ENCODE measurements at regions not wholly inside any gene's neighbourhood (a gene's known extent, or its start where the extent isn't known, plus 50 kb on each side); places are given as distances from the start of the nearest gene placed in this dataset.

DNA sequence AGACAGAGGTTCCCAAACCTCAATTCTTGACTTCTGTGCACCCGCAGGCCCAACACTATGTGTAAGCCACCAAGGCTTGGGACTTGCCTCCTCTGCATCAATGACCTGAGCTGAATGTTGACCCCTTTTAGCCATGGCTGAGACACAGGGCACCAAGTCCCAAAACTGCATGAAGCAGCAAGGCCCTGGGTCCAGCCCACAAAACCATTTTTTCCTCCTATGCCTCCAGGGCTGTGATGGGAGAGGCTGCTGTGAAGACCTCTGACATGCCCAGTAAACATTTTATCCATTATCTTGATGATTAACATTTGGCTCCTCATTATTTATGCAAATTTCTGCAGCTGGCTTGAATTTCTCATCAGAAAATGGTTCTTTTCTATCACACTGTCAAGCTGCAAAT, 85.4 kb downstream of the ITM2A start:
- TF ChIP-seq, protein P1, sequence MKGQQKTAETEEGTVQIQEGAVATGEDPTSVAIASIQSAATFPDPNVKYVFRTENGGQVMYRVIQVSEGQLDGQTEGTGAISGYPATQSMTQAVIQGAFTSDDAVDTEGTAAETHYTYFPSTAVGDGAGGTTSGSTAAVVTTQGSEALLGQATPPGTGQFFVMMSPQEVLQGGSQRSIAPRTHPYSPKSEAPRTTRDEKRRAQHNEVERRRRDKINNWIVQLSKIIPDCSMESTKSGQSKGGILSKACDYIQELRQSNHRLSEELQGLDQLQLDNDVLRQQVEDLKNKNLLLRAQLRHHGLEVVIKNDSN (IDR thresholded peaks at IDR 0.05) = no peak
- TF ChIP-seq TCF12 (IDR thresholded peaks at IDR 0.05; ENCODE audit: low read depth) (no peak), TEAD4 (IDR thresholded peaks at IDR 0.05) (no peak), RAD21 (IDR thresholded peaks at IDR 0.05; ENCODE audit: low read depth) (no peak), EGR1 (IDR thresholded peaks at IDR 0.05) (no peak), FOXM1 (IDR thresholded peaks at IDR 0.05; ENCODE audit: borderline replicate concordance, low read depth) (no peak), YY1 (IDR thresholded peaks at IDR 0.05; ENCODE audit: low read depth) (no peak), EP300 (IDR thresholded peaks at IDR 0.05; ENCODE audit: borderline replicate concordance) (no peak), CEBPB (IDR thresholded peaks at IDR 0.05) (no peak), NFIC (IDR thresholded peaks at IDR 0.05) (no peak), CREB1 (IDR thresholded peaks at IDR 0.05; ENCODE audit: low read depth) (no peak), TAF1 (IDR thresholded peaks at IDR 0.05; ENCODE audit: low read depth) (no peak), ZBTB7A (IDR thresholded peaks at IDR 0.05; ENCODE audit: low read depth) (no peak)
- TF ChIP-seq, protein P2, sequence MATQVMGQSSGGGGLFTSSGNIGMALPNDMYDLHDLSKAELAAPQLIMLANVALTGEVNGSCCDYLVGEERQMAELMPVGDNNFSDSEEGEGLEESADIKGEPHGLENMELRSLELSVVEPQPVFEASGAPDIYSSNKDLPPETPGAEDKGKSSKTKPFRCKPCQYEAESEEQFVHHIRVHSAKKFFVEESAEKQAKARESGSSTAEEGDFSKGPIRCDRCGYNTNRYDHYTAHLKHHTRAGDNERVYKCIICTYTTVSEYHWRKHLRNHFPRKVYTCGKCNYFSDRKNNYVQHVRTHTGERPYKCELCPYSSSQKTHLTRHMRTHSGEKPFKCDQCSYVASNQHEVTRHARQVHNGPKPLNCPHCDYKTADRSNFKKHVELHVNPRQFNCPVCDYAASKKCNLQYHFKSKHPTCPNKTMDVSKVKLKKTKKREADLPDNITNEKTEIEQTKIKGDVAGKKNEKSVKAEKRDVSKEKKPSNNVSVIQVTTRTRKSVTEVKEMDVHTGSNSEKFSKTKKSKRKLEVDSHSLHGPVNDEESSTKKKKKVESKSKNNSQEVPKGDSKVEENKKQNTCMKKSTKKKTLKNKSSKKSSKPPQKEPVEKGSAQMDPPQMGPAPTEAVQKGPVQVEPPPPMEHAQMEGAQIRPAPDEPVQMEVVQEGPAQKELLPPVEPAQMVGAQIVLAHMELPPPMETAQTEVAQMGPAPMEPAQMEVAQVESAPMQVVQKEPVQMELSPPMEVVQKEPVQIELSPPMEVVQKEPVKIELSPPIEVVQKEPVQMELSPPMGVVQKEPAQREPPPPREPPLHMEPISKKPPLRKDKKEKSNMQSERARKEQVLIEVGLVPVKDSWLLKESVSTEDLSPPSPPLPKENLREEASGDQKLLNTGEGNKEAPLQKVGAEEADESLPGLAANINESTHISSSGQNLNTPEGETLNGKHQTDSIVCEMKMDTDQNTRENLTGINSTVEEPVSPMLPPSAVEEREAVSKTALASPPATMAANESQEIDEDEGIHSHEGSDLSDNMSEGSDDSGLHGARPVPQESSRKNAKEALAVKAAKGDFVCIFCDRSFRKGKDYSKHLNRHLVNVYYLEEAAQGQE (IDR thresholded peaks at IDR 0.05; ENCODE audit: low read depth) = no peak
- TF ChIP-seq, protein P3, sequence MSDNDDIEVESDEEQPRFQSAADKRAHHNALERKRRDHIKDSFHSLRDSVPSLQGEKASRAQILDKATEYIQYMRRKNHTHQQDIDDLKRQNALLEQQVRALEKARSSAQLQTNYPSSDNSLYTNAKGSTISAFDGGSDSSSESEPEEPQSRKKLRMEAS (IDR thresholded peaks at IDR 0.05) = no peak

DNA sequence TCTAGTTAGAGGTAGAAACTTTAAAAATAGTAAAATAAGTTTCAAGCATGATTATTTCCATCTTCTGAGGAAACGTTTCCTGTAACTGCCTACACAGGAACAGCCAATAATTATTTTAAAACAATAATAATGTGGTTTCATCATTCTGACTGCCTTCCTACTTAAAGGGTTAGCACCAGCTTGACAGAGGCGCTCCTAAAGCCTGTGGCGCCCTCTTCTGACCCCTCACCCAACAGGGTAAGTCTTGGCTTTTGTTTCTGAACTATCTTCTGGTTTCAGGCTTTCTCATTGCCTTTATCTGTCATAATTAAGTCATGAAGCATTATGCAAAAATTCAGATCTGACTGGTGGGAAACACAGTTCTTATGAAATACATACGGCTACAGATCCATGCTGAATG, 96.7 kb downstream of the ITM2A start:
- no peak for TF ChIP-seq YY1 (IDR thresholded peaks at IDR 0.05; ENCODE audit: low read depth)
- no peak for TF ChIP-seq TAF1 (IDR thresholded peaks at IDR 0.05; ENCODE audit: low read depth)
- peak; percentile 31; the same call in 1 of the 2 replicates for TF ChIP-seq RAD21 (IDR thresholded peaks at IDR 0.05; ENCODE audit: low read depth)

DNA sequence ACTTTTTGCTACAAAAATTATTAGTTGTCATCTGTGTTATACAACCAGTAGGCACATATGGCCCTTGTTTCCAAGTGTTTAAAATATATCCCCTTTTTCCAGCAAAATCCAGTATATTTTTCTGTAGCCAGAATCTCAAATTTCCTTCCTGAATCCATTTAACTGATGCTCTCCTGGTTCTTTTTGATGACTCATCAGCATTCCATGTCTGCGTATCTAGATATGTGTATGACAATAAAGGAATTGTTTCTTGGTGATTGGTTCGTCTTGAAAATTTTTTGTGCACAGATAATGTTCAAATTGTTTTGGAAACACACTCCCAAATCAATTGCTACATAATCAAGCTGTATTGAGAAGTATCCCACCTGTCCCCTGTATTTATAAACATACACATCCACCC, 98.3 kb downstream of the ITM2A start:
- TF ChIP-seq, protein P2 (IDR thresholded peaks at IDR 0.05; ENCODE audit: low read depth) = no peak
- TF ChIP-seq CREB1 (IDR thresholded peaks at IDR 0.05; ENCODE audit: low read depth) (no peak), TEAD4 (IDR thresholded peaks at IDR 0.05) (no peak), EGR1 (IDR thresholded peaks at IDR 0.05) (no peak), RAD21 (IDR thresholded peaks at IDR 0.05; ENCODE audit: low read depth) (no peak), FOXM1 (IDR thresholded peaks at IDR 0.05; ENCODE audit: borderline replicate concordance, low read depth) (no peak), TAF1 (IDR thresholded peaks at IDR 0.05; ENCODE audit: low read depth) (no peak), TCF12 (IDR thresholded peaks at IDR 0.05; ENCODE audit: low read depth) (no peak), ZBTB7A (IDR thresholded peaks at IDR 0.05; ENCODE audit: low read depth) (no peak), YY1 (IDR thresholded peaks at IDR 0.05; ENCODE audit: low read depth) (no peak), NFIC (IDR thresholded peaks at IDR 0.05) (no peak), EP300 (IDR thresholded peaks at IDR 0.05; ENCODE audit: borderline replicate concordance) (no peak), CEBPB (IDR thresholded peaks at IDR 0.05) (no peak)
- TF ChIP-seq, protein P1 (IDR thresholded peaks at IDR 0.05) = no peak
- TF ChIP-seq, protein P3 (IDR thresholded peaks at IDR 0.05) = no peak

DNA sequence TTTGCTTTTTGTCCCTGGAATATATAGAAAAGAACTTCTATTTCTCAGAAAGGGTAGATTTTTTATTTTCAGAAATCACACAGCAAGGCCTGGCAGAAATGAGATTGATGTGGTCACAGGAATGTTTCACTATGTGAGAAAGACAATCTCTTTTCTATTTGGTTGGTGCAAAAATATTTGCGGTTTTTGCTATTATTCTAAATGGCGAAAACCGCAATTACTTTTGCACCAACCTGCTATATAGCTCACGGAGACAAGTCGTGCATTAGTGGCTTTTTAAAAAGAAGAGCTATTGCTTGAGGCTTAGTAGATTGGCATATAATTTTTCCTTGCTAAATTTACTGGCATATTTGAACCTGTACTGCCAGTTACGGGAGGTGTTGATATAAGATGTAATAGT, 100.4 kb downstream of the ITM2A start:
- TF ChIP-seq, protein P3 (IDR thresholded peaks at IDR 0.05) = no peak
- TF ChIP-seq RAD21 (IDR thresholded peaks at IDR 0.05; ENCODE audit: low read depth) (no peak), EP300 (IDR thresholded peaks at IDR 0.05; ENCODE audit: borderline replicate concordance) (no peak), CEBPB (IDR thresholded peaks at IDR 0.05) (no peak), TAF1 (IDR thresholded peaks at IDR 0.05; ENCODE audit: low read depth) (no peak), ZBTB7A (IDR thresholded peaks at IDR 0.05; ENCODE audit: low read depth) (no peak), TCF12 (IDR thresholded peaks at IDR 0.05; ENCODE audit: low read depth) (no peak), FOXM1 (IDR thresholded peaks at IDR 0.05; ENCODE audit: borderline replicate concordance, low read depth) (no peak), CREB1 (IDR thresholded peaks at IDR 0.05; ENCODE audit: low read depth) (no peak), TEAD4 (IDR thresholded peaks at IDR 0.05) (no peak)
- TF ChIP-seq, protein P2 (IDR thresholded peaks at IDR 0.05; ENCODE audit: low read depth) = no peak
- TF ChIP-seq, protein P1 (IDR thresholded peaks at IDR 0.05) = no peak

Measured in Ishikawa (cell line).